AG20443 (cell line): ENCODE measurements at regions not wholly inside any gene's neighbourhood (a gene's known extent, or its start where the extent isn't known, plus 50 kb on each side); places are given as distances from the start of the nearest gene placed in this dataset.
"Not testable (repeated sequence)": the region's sequence is repeated elsewhere in the genome, so short reads cannot be mapped to it uniquely, and the experiment has no call there.

ENCODE experiments used
- DNase-seq: peaks from one replicate; pipeline ENCODE4 v3.0.0; 2012; ENCODE audit warnings: low spot score, mixed read lengths

DNA sequence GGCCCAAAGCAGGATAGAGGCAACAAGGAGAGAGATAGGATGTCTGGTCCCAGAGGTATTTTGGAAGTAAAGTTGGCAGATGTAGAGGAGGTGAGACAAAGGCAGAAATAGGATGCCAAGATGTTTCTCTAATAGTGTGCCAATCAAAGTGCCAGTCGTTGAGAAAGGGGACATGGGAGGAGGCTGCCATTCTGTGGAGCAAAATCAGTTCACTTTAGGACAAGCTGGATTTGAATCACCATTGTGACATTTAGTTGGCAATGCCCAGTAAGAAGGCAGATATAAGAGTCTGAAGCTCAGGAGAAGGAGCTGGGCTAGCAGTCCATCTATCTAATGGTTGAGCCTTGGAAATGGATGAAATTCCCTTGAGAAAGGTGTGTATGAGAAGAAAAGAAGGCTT lies 53.8 kb downstream of the ADRB2 start:
- no peak for DNase-seq

- DNase-seq = no peak
Observed at GRCh38 chr5:148880696-148881095, 54.3 kb downstream of the ADRB2 start.

GRCh38 chr5:148882332-148882731 lies 55.9 kb downstream of the ADRB2 start:
- no peak for DNase-seq

GRCh38 chr5:148884339-148885020 lies 58.1 kb downstream of the ADRB2 start:
- DNase-seq = peak; percentile 26

GRCh38 chr5:148887123-148887881 lies 60.9 kb downstream of the ADRB2 start:
- DNase-seq = no peak

DNA sequence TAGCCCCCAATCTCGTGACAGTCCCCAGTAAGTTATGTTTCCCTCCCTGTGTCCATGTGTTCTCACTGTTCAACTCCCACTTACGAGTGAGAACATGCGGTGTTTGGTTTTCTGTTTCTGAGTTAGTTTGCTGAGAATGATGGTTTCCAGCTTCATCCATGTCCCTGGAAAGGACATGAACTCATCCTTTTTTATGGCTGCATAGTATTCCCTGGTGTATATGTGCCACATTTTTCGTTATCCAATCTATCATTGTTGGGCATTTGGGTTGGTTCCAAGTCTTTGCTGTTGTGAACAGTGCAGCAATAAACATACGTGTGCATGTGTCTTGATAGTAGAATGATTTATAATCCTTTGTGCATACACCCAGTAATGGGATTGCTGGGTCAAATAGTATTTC lies 63.5 kb downstream of the ADRB2 start:
- DNase-seq = not testable (repeated sequence)

GRCh38 chr5:148895441-148895840 lies 69.0 kb downstream of the ADRB2 start:
- DNase-seq = not testable (repeated sequence)

DNA sequence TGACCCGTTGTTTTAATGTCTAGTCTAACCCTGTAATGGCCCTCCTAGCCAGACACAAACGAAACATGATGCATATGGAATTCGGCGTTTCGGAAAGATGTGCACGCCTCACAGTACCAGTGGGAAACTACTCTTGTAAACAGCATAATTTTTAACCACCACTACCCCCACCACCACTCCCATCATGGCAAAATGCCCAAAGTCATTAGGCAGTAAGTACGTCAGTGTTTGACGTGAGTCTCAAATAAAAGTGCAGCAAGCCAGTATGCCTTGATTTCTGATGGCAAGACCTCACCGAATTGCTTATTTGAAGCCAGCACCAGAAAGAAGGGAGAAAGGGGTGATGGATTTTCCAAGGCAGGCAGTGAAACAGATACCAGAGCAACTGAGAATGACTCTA lies 71.4 kb downstream of the ADRB2 start:
- DNase-seq = no peak

DNA sequence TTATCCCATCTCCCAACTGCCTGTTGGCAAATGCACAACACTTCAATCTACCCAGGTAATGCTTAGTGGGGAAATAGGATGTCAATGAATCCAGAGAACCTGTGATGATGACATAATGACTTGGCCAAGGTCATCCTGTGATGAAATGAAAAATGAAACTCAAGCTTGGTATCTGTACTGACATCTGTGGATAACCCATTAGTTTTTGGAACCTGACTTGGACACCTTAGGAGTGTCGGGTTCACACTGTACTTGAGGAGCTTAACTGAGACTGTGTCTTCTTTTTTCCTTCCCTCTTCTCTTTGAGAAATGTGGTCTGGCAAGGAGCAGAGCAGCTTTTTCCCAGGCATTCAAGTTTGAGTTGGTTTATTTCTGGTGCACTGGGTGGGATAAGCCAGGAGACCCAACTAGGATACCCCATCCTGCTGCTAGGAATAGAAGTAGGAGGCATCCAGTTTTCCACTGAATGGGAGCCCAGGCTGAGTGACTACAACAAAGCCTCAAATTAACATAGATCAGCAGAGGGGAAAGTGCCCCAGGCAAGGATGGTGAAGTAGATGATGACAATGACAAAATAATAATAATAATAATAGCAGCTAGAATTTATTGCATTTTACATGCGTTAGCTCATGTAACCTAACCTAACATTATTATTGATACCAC lies 72.1 kb downstream of the ADRB2 start:
- no peak for DNase-seq

DNA sequence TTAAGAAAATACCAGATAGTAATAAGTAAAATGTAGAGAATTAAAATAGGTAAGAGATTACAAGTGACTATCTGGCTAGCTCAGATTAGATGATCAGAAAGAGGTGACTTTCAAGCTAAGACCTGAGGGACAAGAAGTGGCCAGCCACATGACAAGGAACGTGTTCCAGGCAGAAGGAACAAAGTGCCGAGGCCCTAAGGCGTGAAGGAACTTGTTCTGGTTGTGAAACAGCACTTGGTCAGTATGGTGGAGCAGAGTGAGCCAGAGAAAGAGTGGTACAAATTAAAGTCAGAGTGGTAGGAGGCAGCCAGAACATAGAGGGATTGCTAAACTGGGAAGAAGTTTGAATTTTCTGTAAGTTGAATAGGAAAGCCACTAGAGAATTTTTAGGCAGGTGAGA lies 73.6 kb downstream of the ADRB2 start:
- DNase-seq = no peak

GRCh38 chr5:148902478-148902877 lies 76.1 kb downstream of the ADRB2 start:
- no peak for DNase-seq

GRCh38 chr5:148903587-148903986 lies 77.2 kb downstream of the ADRB2 start:
- DNase-seq = no peak

DNA sequence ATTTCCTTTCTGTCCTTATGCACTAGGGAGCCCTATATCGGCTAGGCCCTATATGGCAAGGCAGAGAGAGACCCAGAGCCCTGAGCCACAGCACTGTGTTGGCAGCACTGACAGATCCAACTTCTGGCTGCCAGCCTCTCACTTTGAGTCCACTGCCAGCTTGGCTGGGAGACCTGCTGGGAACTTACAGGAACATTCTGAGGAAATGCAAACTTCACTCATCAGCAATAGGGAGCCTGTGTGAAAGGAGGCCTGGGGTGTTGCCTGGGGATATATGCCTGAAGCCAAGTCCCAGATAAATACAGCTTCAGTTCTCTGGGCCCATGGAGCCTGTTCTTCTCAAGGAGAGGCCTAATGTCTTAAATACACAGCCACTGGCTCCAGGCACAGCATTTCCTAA lies 78.0 kb downstream of the ADRB2 start:
- DNase-seq = no peak

GRCh38 chr5:148905541-148905940 lies 79.1 kb downstream of the ADRB2 start:
- no peak for DNase-seq

DNA sequence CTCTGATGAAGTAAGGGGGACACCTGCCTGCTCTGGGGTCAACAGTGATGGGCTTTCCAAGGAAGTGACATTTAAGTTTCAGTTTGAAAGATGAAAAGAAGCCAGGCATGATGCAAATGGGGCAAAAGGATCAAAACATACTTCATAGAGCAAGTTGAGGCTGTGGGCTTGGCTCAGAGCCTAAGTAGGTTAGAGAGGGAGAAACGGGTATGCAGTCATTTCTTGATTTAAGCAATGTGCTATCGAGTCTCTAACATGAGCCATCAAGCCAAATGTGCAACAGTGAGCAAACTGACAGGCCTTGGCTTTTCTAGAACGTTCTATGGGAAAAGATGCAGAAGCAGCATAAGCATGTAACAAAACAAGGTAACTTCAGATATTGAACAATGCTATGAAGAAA lies 80.6 kb downstream of the ADRB2 start:
- no peak for DNase-seq

GRCh38 chr5:148909040-148909439 lies 82.6 kb downstream of the ADRB2 start:
- no peak for DNase-seq

- no peak for DNase-seq
Observed at GRCh38 chr5:148909766-148910165, 83.4 kb downstream of the ADRB2 start.

DNA sequence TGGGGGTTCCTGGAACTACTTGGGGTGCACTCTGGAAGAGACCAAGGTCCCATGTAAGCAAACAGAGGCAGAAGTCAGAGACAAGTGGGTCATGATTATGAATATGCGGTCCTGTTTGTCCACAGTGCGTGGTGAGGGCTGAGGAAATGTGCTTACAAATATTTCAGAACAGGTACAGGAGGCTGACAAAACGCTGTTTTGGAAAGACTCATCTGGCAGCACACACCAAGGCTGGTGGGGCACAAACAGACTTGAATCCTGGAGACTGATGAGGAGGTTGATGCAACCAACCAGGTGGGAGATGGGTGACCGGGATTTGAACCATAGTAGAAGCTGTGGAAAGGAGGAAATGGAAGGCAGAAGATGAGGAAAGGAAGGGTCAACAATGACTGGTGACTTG lies 83.8 kb downstream of the ADRB2 start:
- no peak for DNase-seq

- peak; percentile 24 for DNase-seq
Observed at GRCh38 chr5:148910686-148911361, 84.4 kb downstream of the ADRB2 start.

DNA sequence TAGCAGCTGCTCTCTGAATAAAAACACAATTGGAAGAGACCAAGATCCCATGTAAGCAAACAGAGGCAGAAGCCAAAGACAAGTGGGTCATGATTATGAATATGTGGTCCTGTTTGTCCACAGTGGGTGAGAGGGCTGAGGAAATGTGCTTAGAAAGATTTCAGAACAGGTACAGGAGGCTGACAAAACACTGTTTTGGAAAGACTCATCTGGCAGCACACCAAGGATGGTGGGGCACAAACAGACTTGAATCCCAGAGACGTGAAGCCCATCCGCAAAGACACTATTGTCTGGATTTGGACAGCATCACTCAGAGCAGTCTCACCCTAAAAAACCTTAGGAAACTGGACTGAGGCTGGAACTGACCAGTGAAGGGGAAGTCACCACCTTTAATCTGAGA lies 85.0 kb downstream of the ADRB2 start:
- DNase-seq = no peak

DNA sequence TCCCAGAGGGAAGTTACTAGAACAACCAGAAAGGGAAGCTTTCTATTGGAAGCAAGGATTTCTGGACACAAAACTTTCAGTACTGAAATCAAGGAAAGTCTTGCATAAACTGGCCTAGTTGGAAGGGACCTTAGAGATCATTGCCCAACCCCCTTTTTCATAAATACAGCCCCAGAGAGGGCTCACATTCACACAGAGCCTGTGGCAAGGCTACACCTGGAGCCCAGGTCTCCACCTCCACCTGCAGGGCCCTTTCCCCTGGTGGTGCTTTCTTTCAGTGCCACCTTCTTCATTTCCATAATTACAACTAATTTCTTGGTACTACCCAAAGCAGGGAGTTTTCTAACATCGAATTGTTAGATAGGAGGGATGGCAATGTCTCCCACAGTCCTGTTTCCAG lies 85.7 kb downstream of the ADRB2 start:
- no peak for DNase-seq

- DNase-seq = peak; percentile 95
Observed at GRCh38 chr5:148912714-148913398, 86.4 kb downstream of the ADRB2 start.
